ENCODE measurements at regions not wholly inside any gene's neighbourhood (a gene's known extent, or its start where the extent isn't known, plus 50 kb on each side); places are given as distances from the start of the nearest gene placed in this dataset.

- H3K4me1 ChIP-seq (ENCODE audit: control insufficient read depth, extremely low read depth, insufficient read depth, low read length), result no peaks in the 10 kb centered on the region
- intact Hi-C loops (cut with micrococcal nuclease), result no loop called here
- no peak overlapping the region for H3K4me2 ChIP-seq (ENCODE audit: insufficient read depth, low read length)
- no peaks in the 10 kb centered on the region for H3K36me3 ChIP-seq (ENCODE audit: control insufficient read depth in 2 of 2, extremely low read depth in 1 of 2, insufficient read depth in 2 of 2, low read length in 2 of 2)
- no peak overlapping the region for H2AFZ ChIP-seq (ENCODE audit: low read depth, low read length)
- no peak overlapping the region for H3K9ac ChIP-seq (replicated peaks; ENCODE audit: extremely low read depth, insufficient read depth, low read length)
- H4K20me1 ChIP-seq (replicated peaks; ENCODE audit: control insufficient read depth, extremely low read depth, insufficient read depth, low read length), result no peaks in the 10 kb centered on the region
- TF ChIP-seq CTCF (IDR thresholded peaks at IDR 0.05; ENCODE audit: extremely low read depth in 1 of 2, insufficient read depth in 1 of 2, low read depth in 1 of 2, low read length in 2 of 2) (peak; percentile 11 to 35), MYC (IDR thresholded peaks at IDR 0.05; ENCODE audit: low read depth, low read length) (no peak)
- no peaks in the 10 kb centered on the region for H3K79me2 ChIP-seq (ENCODE audit: control insufficient read depth, insufficient read depth, low read length)
- no peaks in the 10 kb centered on the region for H3K9me1 ChIP-seq (replicated peaks; ENCODE audit: control insufficient read depth, extremely low read depth, insufficient read depth, low read length)
- H3K9me3 ChIP-seq (replicated peaks; ENCODE audit: control insufficient read depth, insufficient read depth, low read length), result no peaks in the 10 kb centered on the region
- ChIA-PET CTCF (interaction anchor here (0.7 to 2.0 kb wide), 6 partner anchors 8 to 517 kb away, joined by 3 to 29 read pairs (median 3); no protein-coding TSS in a partner anchor), POLR2A (no interaction called here)
- dilution Hi-C loops (cut with MboI; ENCODE audit: extremely low pct_ligation_motif_present, low sequenced_read_pairs), result no loop called here
- H3K4me3 ChIP-seq (replicated peaks in 1 of 3; ENCODE audit: insufficient read depth in 1 of 3, low read depth in 1 of 3, low read length in 3 of 3), result no peak overlapping the region
- H3K27me3 ChIP-seq (ENCODE audit: control insufficient read depth in 2 of 2, insufficient read depth in 2 of 2, low read length in 2 of 2), result peaks cover 9 to 15% of the 10 kb centered on the region in 2 experiments
- no peak overlapping the region for H3K27ac ChIP-seq (ENCODE audit: insufficient read depth, low read depth, low read length)
- DNase-seq (ENCODE audit: low read depth, low spot score) (no peak), FAIRE-seq (no peak)
- no TSS peak for BruUV-seq (replicated peaks)
These were observed 169.5 kb upstream of the DAAM1 start for GRCh38 chr14:59018978-59019377.

GRCh38 chr14:59020382-59020781, 168.1 kb upstream of the DAAM1 start:
- H3K9me1 ChIP-seq (replicated peaks; ENCODE audit: control insufficient read depth, extremely low read depth, insufficient read depth, low read length), result no peaks in the 10 kb centered on the region
- H3K4me1 ChIP-seq (ENCODE audit: control insufficient read depth, extremely low read depth, insufficient read depth, low read length), result no peaks in the 10 kb centered on the region
- H3K27me3 ChIP-seq (ENCODE audit: control insufficient read depth in 2 of 2, insufficient read depth in 2 of 2, low read length in 2 of 2), result peaks cover 9 to 20% of the 10 kb centered on the region in 2 experiments
- no peak overlapping the region for H3K4me2 ChIP-seq (ENCODE audit: insufficient read depth, low read length)
- TF ChIP-seq EZH2 (IDR thresholded peaks at IDR 0.05; ENCODE audit: borderline replicate concordance, low read depth, low read length, severe bottlenecking) (no peak), CTCF (IDR thresholded peaks at IDR 0.05; ENCODE audit: extremely low read depth in 1 of 2, insufficient read depth in 1 of 2, low read depth in 1 of 2, low read length in 2 of 2) (peak; percentile 17 to 43)
- BruUV-seq (replicated peaks), result no TSS peak
- H3K4me3 ChIP-seq (replicated peaks in 1 of 3; ENCODE audit: insufficient read depth in 1 of 3, low read depth in 1 of 3, low read length in 3 of 3), result no peak overlapping the region
- POLR2A ChIA-PET, result no interaction called here
- no peaks in the 10 kb centered on the region for H3K36me3 ChIP-seq (ENCODE audit: control insufficient read depth in 2 of 2, extremely low read depth in 1 of 2, insufficient read depth in 2 of 2, low read length in 2 of 2)
- CTCF ChIA-PET, result interaction anchor here (0.6 to 2.0 kb wide), 14 partner anchors 8 to 720 kb away, joined by 3 to 21 read pairs (median 4); partner anchors contain the start of gene DACT1
- FAIRE-seq (peak; percentile 53), DNase-seq (ENCODE audit: low read depth, low spot score) (peak; percentile 35)
- H4K20me1 ChIP-seq (replicated peaks; ENCODE audit: control insufficient read depth, extremely low read depth, insufficient read depth, low read length), result no peaks in the 10 kb centered on the region
- H3K9ac ChIP-seq (replicated peaks; ENCODE audit: extremely low read depth, insufficient read depth, low read length), result no peak overlapping the region
- no peaks in the 10 kb centered on the region for H3K9me3 ChIP-seq (replicated peaks; ENCODE audit: control insufficient read depth, insufficient read depth, low read length)
- H2AFZ ChIP-seq (ENCODE audit: low read depth, low read length), result no peak overlapping the region
- dilution Hi-C loops (cut with MboI; ENCODE audit: extremely low pct_ligation_motif_present, low sequenced_read_pairs) (no loop called here), intact Hi-C loops (cut with micrococcal nuclease) (loop anchor here (1.0 kb wide), 1 partner anchor 380 kb away; no protein-coding TSS in a partner anchor)
- no peak overlapping the region for H3K27ac ChIP-seq (ENCODE audit: insufficient read depth, low read depth, low read length)
- no peaks in the 10 kb centered on the region for H3K79me2 ChIP-seq (ENCODE audit: control insufficient read depth, insufficient read depth, low read length)
